ENCODE measurements at regions not wholly inside any gene's neighbourhood (a gene's known extent, or its start where the extent isn't known, plus 50 kb on each side); places are given as distances from the start of the nearest gene placed in this dataset.

DNA sequence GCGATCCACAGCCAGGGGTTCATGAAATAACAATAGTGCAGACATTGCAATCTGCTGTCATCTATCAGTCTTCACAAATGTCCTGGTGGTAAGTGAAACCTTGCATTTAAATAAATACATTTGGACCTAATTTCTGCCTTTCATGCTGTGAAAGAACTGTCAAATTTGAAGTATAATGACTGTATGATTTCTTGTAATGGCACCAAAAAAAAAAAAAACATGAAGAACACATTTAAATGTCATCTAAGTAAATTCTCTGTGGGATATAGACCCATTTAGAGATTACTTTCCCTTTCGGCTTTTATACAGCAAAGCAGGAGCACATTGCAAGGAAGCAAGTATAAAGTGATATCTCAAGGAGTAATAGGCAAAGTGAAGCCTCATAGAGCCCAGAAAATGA lies 431.5 kb upstream of the SGCD start:
- no peak for TF ChIP-seq EZH2 (IDR thresholded peaks at IDR 0.05; ENCODE audit: insufficient read depth, low read length)
- no peak for TF ChIP-seq CTCF (IDR thresholded peaks at IDR 0.05; ENCODE audit: insufficient read depth, low read depth, low read length)
- no peak overlapping the region for H2AFZ ChIP-seq (ENCODE audit: low read depth, low read length)
- no peaks in the 10 kb centered on the region for H4K20me1 ChIP-seq (ENCODE audit: insufficient read depth, low read length)
- Mint-ChIP-seq H3K36me3 (ENCODE audit: low read depth, unreplicated experiment) (no peaks in the 10 kb centered on the region), H3K4me1 (ENCODE audit: low read depth, unreplicated experiment) (peaks cover 16% of the 10 kb centered on the region), H3K27me3 (ENCODE audit: low read depth, unreplicated experiment) (no peaks in the 10 kb centered on the region), H3K4me3 (ENCODE audit: unreplicated experiment) (no peak overlapping the region), H3K27ac (ENCODE audit: unreplicated experiment) (no peak overlapping the region), H3K9me3 (ENCODE audit: unreplicated experiment) (no peaks in the 10 kb centered on the region)
- no peaks in the 10 kb centered on the region for H3K4me1 ChIP-seq (ENCODE audit: insufficient read depth, low read length)
- FAIRE-seq (no peak), DNase-seq (ENCODE audit: low read depth) (no peak)
- H3K27ac ChIP-seq (ENCODE audit: low read depth, low read length), result no peak overlapping the region
- H3K4me2 ChIP-seq (ENCODE audit: low read length), result no peak overlapping the region
- H3K9me3 ChIP-seq (ENCODE audit: insufficient read depth, low read depth, low read length), result no peaks in the 10 kb centered on the region
- H3K79me2 ChIP-seq (ENCODE audit: insufficient read depth, low read length), result no peaks in the 10 kb centered on the region
- no peak overlapping the region for H3K9ac ChIP-seq (ENCODE audit: low read length)
- H3K4me3 ChIP-seq (ENCODE audit: insufficient read depth, low read depth, low read length), result no peak overlapping the region
- no peaks in the 10 kb centered on the region for H3K27me3 ChIP-seq (ENCODE audit: insufficient read depth, low read length)
- H3K36me3 ChIP-seq (ENCODE audit: insufficient read depth, low read length), result no peaks in the 10 kb centered on the region

DNA sequence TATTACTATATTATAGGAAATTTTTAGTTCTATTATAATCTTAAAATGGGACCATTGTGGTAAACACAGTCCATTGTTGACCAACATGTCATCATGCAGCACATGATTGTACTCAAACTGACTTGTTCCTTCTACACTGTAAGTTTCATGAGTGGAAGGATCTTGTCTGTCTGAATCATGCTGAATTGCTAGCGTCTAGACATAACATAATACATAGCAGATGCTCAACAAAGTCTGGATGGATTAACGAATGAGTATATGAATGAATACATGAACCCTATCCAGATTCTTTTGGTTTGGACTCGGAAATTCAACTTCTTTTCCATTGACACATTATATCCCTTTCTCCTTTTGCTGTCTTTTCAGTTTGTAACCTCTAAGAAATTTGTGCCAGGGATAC lies 429.2 kb upstream of the SGCD start:
- Mint-ChIP-seq H3K27me3 (ENCODE audit: low read depth, unreplicated experiment) (no peaks in the 10 kb centered on the region), H3K36me3 (ENCODE audit: low read depth, unreplicated experiment) (no peaks in the 10 kb centered on the region), H3K9me3 (ENCODE audit: unreplicated experiment) (no peaks in the 10 kb centered on the region), H3K27ac (ENCODE audit: unreplicated experiment) (peak overlapping the region; percentile 97), H3K4me3 (ENCODE audit: unreplicated experiment) (no peak overlapping the region), H3K4me1 (ENCODE audit: low read depth, unreplicated experiment) (peaks cover 19% of the 10 kb centered on the region)
- Histone ChIP-seq H3K4me3 (ENCODE audit: insufficient read depth, low read depth, low read length) (no peak overlapping the region), H3K4me2 (ENCODE audit: low read length) (no peak overlapping the region), H4K20me1 (ENCODE audit: insufficient read depth, low read length) (no peaks in the 10 kb centered on the region), H3K27me3 (ENCODE audit: insufficient read depth, low read length) (no peaks in the 10 kb centered on the region), H3K36me3 (ENCODE audit: insufficient read depth, low read length) (no peaks in the 10 kb centered on the region), H3K9ac (ENCODE audit: low read length) (no peak overlapping the region), H3K9me3 (ENCODE audit: insufficient read depth, low read depth, low read length) (no peaks in the 10 kb centered on the region), H3K4me1 (ENCODE audit: insufficient read depth, low read length) (no peaks in the 10 kb centered on the region), H3K27ac (ENCODE audit: low read depth, low read length) (no peak overlapping the region), H3K79me2 (ENCODE audit: insufficient read depth, low read length) (no peaks in the 10 kb centered on the region), H2AFZ (ENCODE audit: low read depth, low read length) (no peak overlapping the region)
- no peak for FAIRE-seq
- no peak for TF ChIP-seq EZH2 (IDR thresholded peaks at IDR 0.05; ENCODE audit: insufficient read depth, low read length)
- no peak for TF ChIP-seq CTCF (IDR thresholded peaks at IDR 0.05; ENCODE audit: insufficient read depth, low read depth, low read length)
- DNase-seq (ENCODE audit: low read depth), result peak; percentile 40

DNA sequence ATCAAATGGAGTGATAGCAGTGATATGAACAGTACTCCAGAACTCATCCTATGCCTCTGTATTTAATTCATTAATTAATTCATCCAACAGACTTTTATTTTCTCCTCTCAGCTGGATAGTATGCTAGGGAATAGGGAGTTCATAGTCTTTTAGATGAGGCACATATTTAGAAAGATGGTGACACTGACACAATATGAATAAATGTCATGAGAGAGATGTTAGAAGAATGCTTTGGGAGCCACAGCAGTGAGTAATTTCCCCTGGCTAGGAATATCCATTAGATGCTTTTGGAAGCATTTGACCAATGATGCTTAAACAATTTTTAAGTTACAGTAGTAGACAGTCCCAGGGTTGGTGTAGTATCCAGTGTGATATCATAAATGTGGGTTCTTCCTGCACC lies 428.7 kb upstream of the SGCD start:
- Histone ChIP-seq H3K36me3 (ENCODE audit: insufficient read depth, low read length) (no peaks in the 10 kb centered on the region), H3K4me3 (ENCODE audit: insufficient read depth, low read depth, low read length) (no peak overlapping the region), H3K9me3 (ENCODE audit: insufficient read depth, low read depth, low read length) (no peaks in the 10 kb centered on the region), H3K4me1 (ENCODE audit: insufficient read depth, low read length) (no peaks in the 10 kb centered on the region), H3K79me2 (ENCODE audit: insufficient read depth, low read length) (no peaks in the 10 kb centered on the region), H2AFZ (ENCODE audit: low read depth, low read length) (no peak overlapping the region), H3K9ac (ENCODE audit: low read length) (no peak overlapping the region), H3K27ac (ENCODE audit: low read depth, low read length) (no peak overlapping the region), H4K20me1 (ENCODE audit: insufficient read depth, low read length) (no peaks in the 10 kb centered on the region), H3K27me3 (ENCODE audit: insufficient read depth, low read length) (no peaks in the 10 kb centered on the region), H3K4me2 (ENCODE audit: low read length) (no peak overlapping the region)
- Mint-ChIP-seq H3K27ac (ENCODE audit: unreplicated experiment) (peak overlapping the region; percentile 97), H3K4me3 (ENCODE audit: unreplicated experiment) (no peak overlapping the region), H3K4me1 (ENCODE audit: low read depth, unreplicated experiment) (peaks cover 19% of the 10 kb centered on the region), H3K36me3 (ENCODE audit: low read depth, unreplicated experiment) (no peaks in the 10 kb centered on the region), H3K9me3 (ENCODE audit: unreplicated experiment) (no peaks in the 10 kb centered on the region), H3K27me3 (ENCODE audit: low read depth, unreplicated experiment) (no peaks in the 10 kb centered on the region)
- DNase-seq (ENCODE audit: low read depth), result peak; percentile 28
- FAIRE-seq, result peak; percentile 81
- no peak for TF ChIP-seq EZH2 (IDR thresholded peaks at IDR 0.05; ENCODE audit: insufficient read depth, low read length)
- TF ChIP-seq CTCF (IDR thresholded peaks at IDR 0.05; ENCODE audit: insufficient read depth, low read depth, low read length), result no peak

Measured in astrocyte (in vitro differentiated cells and primary cell).